22Rv1 (cell line): ENCODE measurements at regions not wholly inside any gene's neighbourhood (a gene's known extent, or its start where the extent isn't known, plus 50 kb on each side); places are given as distances from the start of the nearest gene placed in this dataset.

Experiments used
- ZFX ChIP-seq: fragments of 450-650 bp; IDR thresholded peaks from 2 replicates; pipeline ENCODE4 v1.6.1; 2017; ENCODE audit warnings: antibody characterized with exemption, borderline replicate concordance
- TF ChIP-seq, protein P1 (sequence below): fragments of 450-650 bp; IDR thresholded peaks from 2 replicates; pipeline ENCODE4 v1.5.1; 2017; ENCODE audit warnings: mild to moderate bottlenecking

GRCh38 chr11:128336203-128336602 is 251.2 kb downstream of the ETS1 start:
- TF ChIP-seq, protein P1, sequence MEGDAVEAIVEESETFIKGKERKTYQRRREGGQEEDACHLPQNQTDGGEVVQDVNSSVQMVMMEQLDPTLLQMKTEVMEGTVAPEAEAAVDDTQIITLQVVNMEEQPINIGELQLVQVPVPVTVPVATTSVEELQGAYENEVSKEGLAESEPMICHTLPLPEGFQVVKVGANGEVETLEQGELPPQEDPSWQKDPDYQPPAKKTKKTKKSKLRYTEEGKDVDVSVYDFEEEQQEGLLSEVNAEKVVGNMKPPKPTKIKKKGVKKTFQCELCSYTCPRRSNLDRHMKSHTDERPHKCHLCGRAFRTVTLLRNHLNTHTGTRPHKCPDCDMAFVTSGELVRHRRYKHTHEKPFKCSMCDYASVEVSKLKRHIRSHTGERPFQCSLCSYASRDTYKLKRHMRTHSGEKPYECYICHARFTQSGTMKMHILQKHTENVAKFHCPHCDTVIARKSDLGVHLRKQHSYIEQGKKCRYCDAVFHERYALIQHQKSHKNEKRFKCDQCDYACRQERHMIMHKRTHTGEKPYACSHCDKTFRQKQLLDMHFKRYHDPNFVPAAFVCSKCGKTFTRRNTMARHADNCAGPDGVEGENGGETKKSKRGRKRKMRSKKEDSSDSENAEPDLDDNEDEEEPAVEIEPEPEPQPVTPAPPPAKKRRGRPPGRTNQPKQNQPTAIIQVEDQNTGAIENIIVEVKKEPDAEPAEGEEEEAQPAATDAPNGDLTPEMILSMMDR = no peak
- TF ChIP-seq ZFX = no peak
